HEK293 (cell line): ENCODE measurements at regions not wholly inside any gene's neighbourhood (a gene's known extent, or its start where the extent isn't known, plus 50 kb on each side); places are given as distances from the start of the nearest gene placed in this dataset.

ENCODE experiments used
- KLF17 ChIP-seq: fragments of 450-650 bp; formaldehyde crosslinking; IDR thresholded peaks from 2 replicates; pipeline ENCODE4 v1.5.1; 2016; ENCODE audit warnings: missing biosample characterization, missing genetic modification characterization
- KLF8 ChIP-seq: fragments of 450-650 bp; formaldehyde crosslinking; IDR thresholded peaks from 2 replicates; pipeline ENCODE4 v1.5.1; 2016; ENCODE audit warnings: missing biosample characterization, missing genetic modification characterization
- MYNN ChIP-seq: fragments of 450-650 bp; formaldehyde crosslinking; IDR thresholded peaks from 2 replicates; pipeline ENCODE4 v1.5.1; 2016; ENCODE audit warnings: missing biosample characterization, missing genetic modification characterization, borderline replicate concordance
- PRDM1 ChIP-seq: fragments of 450-650 bp; formaldehyde crosslinking; IDR thresholded peaks from 2 replicates; pipeline ENCODE4; 2016; ENCODE audit warnings: missing biosample characterization, missing genetic modification characterization
- PRDM10 ChIP-seq: fragments of 450-650 bp; formaldehyde crosslinking; IDR thresholded peaks from 2 replicates; pipeline ENCODE4 v1.5.1; 2016; ENCODE audit warnings: missing biosample characterization, missing genetic modification characterization
- PRDM6 ChIP-seq: fragments of 450-650 bp; formaldehyde crosslinking; IDR thresholded peaks from 2 replicates; pipeline ENCODE4 v1.5.1; 2017; ENCODE audit warnings: missing biosample characterization, missing genetic modification characterization
- REPIN1 ChIP-seq: fragments of 450-650 bp; formaldehyde crosslinking; IDR thresholded peaks from 2 replicates; pipeline ENCODE4 v1.5.1; 2017; ENCODE audit warnings: missing biosample characterization, missing genetic modification characterization, low read depth
- YY2 ChIP-seq: fragments of 450-650 bp; formaldehyde crosslinking; IDR thresholded peaks from 2 replicates; pipeline ENCODE4 v1.5.1; 2016; ENCODE audit warnings: missing biosample characterization, missing genetic modification characterization
- ZNF148 ChIP-seq: fragments of 450-650 bp; formaldehyde crosslinking; IDR thresholded peaks from 2 replicates; pipeline ENCODE4 v1.5.0; 2017; ENCODE audit warnings: missing biosample characterization, missing genetic modification characterization, borderline replicate concordance
- ZNF19 ChIP-seq: fragments of 450-650 bp; formaldehyde crosslinking; IDR thresholded peaks from 2 replicates; pipeline ENCODE4; 2016; ENCODE audit warnings: missing biosample characterization, missing genetic modification characterization, low read depth
- ZNF341 ChIP-seq: fragments of 450-650 bp; formaldehyde crosslinking; IDR thresholded peaks from 2 replicates; pipeline ENCODE4; 2016; ENCODE audit warnings: low read depth, missing biosample characterization, missing genetic modification characterization
- ZNF354C ChIP-seq: fragments of 450-650 bp; formaldehyde crosslinking; IDR thresholded peaks from 2 replicates; pipeline ENCODE4 v1.5.1; 2016; ENCODE audit warnings: missing biosample characterization, missing genetic modification characterization, low read depth, borderline replicate concordance
- ZNF398 ChIP-seq: fragments of 450-650 bp; formaldehyde crosslinking; IDR thresholded peaks from 2 replicates; pipeline ENCODE4 v1.5.1; 2017; ENCODE audit warnings: missing biosample characterization, missing genetic modification characterization
- ZNF580 ChIP-seq: fragments of 450-650 bp; formaldehyde crosslinking; IDR thresholded peaks from 2 replicates; pipeline ENCODE4 v1.5.1; 2016; ENCODE audit warnings: missing biosample characterization, missing genetic modification characterization
- ZNF623 ChIP-seq: fragments of 450-650 bp; formaldehyde crosslinking; IDR thresholded peaks from 2 replicates; pipeline ENCODE4 v1.5.1; 2016; ENCODE audit warnings: missing biosample characterization, missing genetic modification characterization
- ZNF658 ChIP-seq: fragments of 450-650 bp; formaldehyde crosslinking; IDR thresholded peaks from 2 replicates; pipeline ENCODE4; 2016; ENCODE audit warnings: missing biosample characterization, missing genetic modification characterization
- ZNF692 ChIP-seq: fragments of 450-650 bp; formaldehyde crosslinking; IDR thresholded peaks from 2 replicates; pipeline ENCODE4 v1.5.1; 2016; ENCODE audit warnings: missing biosample characterization, missing genetic modification characterization
- ZNF707 ChIP-seq: fragments of 450-650 bp; formaldehyde crosslinking; IDR thresholded peaks from 2 replicates; pipeline ENCODE4 v1.5.1; 2016; ENCODE audit warnings: missing biosample characterization, missing genetic modification characterization
- ZNF776 ChIP-seq: fragments of 450-650 bp; formaldehyde crosslinking; IDR thresholded peaks from 2 replicates; pipeline ENCODE4 v1.5.0; 2017; ENCODE audit warnings: missing biosample characterization, missing genetic modification characterization, borderline replicate concordance
- ZNF837 ChIP-seq: fragments of 450-650 bp; formaldehyde crosslinking; IDR thresholded peaks from 2 replicates; pipeline ENCODE4 v1.5.1; 2016; ENCODE audit warnings: missing biosample characterization, missing genetic modification characterization
- ZSCAN18 ChIP-seq: fragments of 450-650 bp; formaldehyde crosslinking; IDR thresholded peaks from 2 replicates; pipeline ENCODE4 v1.5.1; 2016; ENCODE audit warnings: missing biosample characterization, missing genetic modification characterization
- ZSCAN4 ChIP-seq: fragments of 450-650 bp; formaldehyde crosslinking; IDR thresholded peaks from 2 replicates; pipeline ENCODE4 v1.5.1; 2017; ENCODE audit warnings: missing biosample characterization, missing genetic modification characterization

GRCh38 chr10:44589181-44589943 lies 204.5 kb upstream of the CXCL12 start (continued):
- TF ChIP-seq ZNF398 (tag by site-specific recombination) = no peak
- no peak; the same call in 1 of the 2 replicates for TF ChIP-seq ZNF341 (tag by site-specific recombination)
- no peak for TF ChIP-seq ZNF623
- TF ChIP-seq ZNF19 (tag by site-specific recombination) = 0 out of 2 replicates have a peak, but pooled peaks have one; percentile 28
- TF ChIP-seq ZNF148 (tag by site-specific recombination) = no peak
- no peak for TF ChIP-seq ZNF707
- no peak for TF ChIP-seq KLF8 (tag by site-specific recombination)
- no peak for TF ChIP-seq ZNF354C (tag by site-specific recombination)
- TF ChIP-seq ZNF776 = no peak
- TF ChIP-seq ZNF658 (tag by site-specific recombination) = no peak
- TF ChIP-seq ZSCAN18 (tag by site-specific recombination) = 0 out of 2 replicates have a peak, but pooled peaks have one; percentile 45
- peak; percentile 48; the same call in 1 of the 2 replicates for TF ChIP-seq PRDM10 (tag by site-specific recombination)
- TF ChIP-seq REPIN1 (tag by site-specific recombination) = peak; percentile 57; the same call in 1 of the 2 replicates
- TF ChIP-seq ZNF692 = peak; percentile 94
- no peak for TF ChIP-seq MYNN (tag by site-specific recombination)
- no peak for TF ChIP-seq ZSCAN4
- TF ChIP-seq YY2 (tag by site-specific recombination) = no peak
- no peak for TF ChIP-seq PRDM1 (tag by site-specific recombination)
- TF ChIP-seq ZNF837 = no peak
- TF ChIP-seq KLF17 (tag by site-specific recombination) = no peak
- TF ChIP-seq ZNF580 (tag by site-specific recombination) = peak; percentile 76
- TF ChIP-seq PRDM6 (tag by site-specific recombination) = peak; percentile 87
